H1 (cell line): ENCODE measurements at regions not wholly inside any gene's neighbourhood (a gene's known extent, or its start where the extent isn't known, plus 50 kb on each side); places are given as distances from the start of the nearest gene placed in this dataset.

ENCODE experiments used
- CTCF ChIA-PET: fragments of 300-600 bp; sonication (Branson Sonifier 250); formaldehyde crosslinking; loops from one replicate; lab custom pipeline; 2021; ENCODE audit not compliant: partially characterized antibody; lab: Charles Lee
- POLR2A ChIA-PET: fragments of 300-600 bp; sonication (Branson Sonifier 250); formaldehyde crosslinking; loops from one replicate; lab custom pipeline; 2021; ENCODE audit warnings: inconsistent platforms; ENCODE audit not compliant: partially characterized antibody; lab: Charles Lee
- DNase-seq, 2 experiments: peaks; one replicate each; pipeline versions ENCODE4 v3.0.0 to v3.0.0-alpha.2; 2010 to 2022; ENCODE audit warnings: low spot score in 2 of 2, low read depth in 1 of 2, mixed read lengths in 1 of 2
- FAIRE-seq: peaks from 2 replicates; lab custom pipeline; 2011; peaks lifted over from hg19 to GRCh38; lab: Jason Lieb, UNC
- H2AFZ ChIP-seq: 2 replicates; pipeline ENCODE4 v1.8.1; 2012; ENCODE audit warnings: low read length, inconsistent platforms
- H2AK5ac ChIP-seq: 2 replicates; pipeline ENCODE4 v1.6.1; 2013; ENCODE audit warnings: low read depth, low read length
- H2BK120ac ChIP-seq: replicated peaks from 2 replicates; pipeline ENCODE3; 2013; ENCODE audit warnings: low read depth, low read length, inconsistent platforms
- H2BK12ac ChIP-seq: 2 replicates; pipeline ENCODE4 v1.6.1; 2013; ENCODE audit warnings: low read depth, low read length
- H2BK15ac ChIP-seq: 2 replicates; pipeline ENCODE4 v1.6.1; 2013; ENCODE audit warnings: low read length
- H2BK20ac ChIP-seq: 2 replicates; pipeline ENCODE4 v1.6.1; 2013; ENCODE audit warnings: low read length
- H2BK5ac ChIP-seq: 2 replicates; pipeline ENCODE4 v1.6.1; 2013; ENCODE audit warnings: low read depth, low read length
- H3K14ac ChIP-seq: 2 replicates; pipeline ENCODE4 v1.6.1; 2013; ENCODE audit warnings: inconsistent platforms; ENCODE audit not compliant: insufficient read length
- H3K18ac ChIP-seq: 2 replicates; pipeline ENCODE4 v1.6.1; 2013; ENCODE audit warnings: low read length; ENCODE audit errors: extremely low read depth
- H3K23ac ChIP-seq: 2 replicates; pipeline ENCODE4 v1.6.1; 2013; ENCODE audit warnings: inconsistent platforms; ENCODE audit not compliant: insufficient read length
- H3K23me2 ChIP-seq: 2 replicates; pipeline ENCODE4 v1.6.1; 2013; ENCODE audit warnings: low read depth, low read length
- H3K27ac ChIP-seq: 2 replicates; pipeline ENCODE4 v1.6.1; 2011; ENCODE audit warnings: low read depth, low read length, inconsistent platforms
- H3K27me3 ChIP-seq, 4 experiments: replicated peaks in 1 of 4; 1 replicate in 1 of 4; 2 replicates in 3 of 4; pipeline versions ENCODE4 v1.6.1 to v1.8.1; 2011 to 2013; ENCODE audit warnings: low read length in 3 of 4, mild to moderate bottlenecking in 3 of 4, inconsistent platforms in 2 of 4, mixed read lengths in 2 of 4, moderate library complexity in 1 of 4; ENCODE audit not compliant: control insufficient read depth in 3 of 4, insufficient read depth in 3 of 4; ENCODE audit errors: extremely low read depth in 1 of 4
- H3K36me3 ChIP-seq, 4 experiments: 2 replicates each; pipeline versions ENCODE4 v1.6.1 to v1.8.1; 2011 to 2013; ENCODE audit warnings: mild to moderate bottlenecking in 4 of 4, low read length in 3 of 4, moderate library complexity in 2 of 4, control low read depth in 1 of 4, inconsistent platforms in 1 of 4; ENCODE audit not compliant: insufficient read depth in 4 of 4, control insufficient read depth in 2 of 4
- H3K4ac ChIP-seq: replicated peaks from 2 replicates; pipeline ENCODE3; 2013; ENCODE audit warnings: low read length, low read depth, mixed read lengths, inconsistent platforms; ENCODE audit not compliant: insufficient read length
- H3K4me1 ChIP-seq, 4 experiments: replicated peaks in 1 of 4; 1 replicate in 1 of 4; 2 replicates in 3 of 4; pipeline versions ENCODE4 v1.6.1 to v1.8.1; 2011 to 2013; ENCODE audit warnings: low read length in 3 of 4, inconsistent platforms in 2 of 4, mixed read lengths in 1 of 4; ENCODE audit not compliant: insufficient read depth in 4 of 4, control insufficient read depth in 3 of 4
- H3K4me2 ChIP-seq, 2 experiments: 2 replicates each; pipeline versions ENCODE4 v1.6.1 to v1.8.1; 2011 to 2013; ENCODE audit warnings: low read depth in 2 of 2, low read length in 2 of 2, control low read depth in 1 of 2, inconsistent platforms in 1 of 2, mild to moderate bottlenecking in 1 of 2; ENCODE audit not compliant: insufficient read depth in 1 of 2
- H3K4me3 ChIP-seq, 4 experiments: fragments of 200-600, 300-600 bp in 1 of 4; sonication (generic), shearing (Covaris generic), sonication (Bioruptor Twin) in 1 of 4; 2 replicates each; pipeline versions ENCODE4 v1.5.1 to v1.8.1; 2011 to 2016; ENCODE audit warnings: low read length in 4 of 4, low read depth in 3 of 4, control low read depth in 2 of 4, inconsistent platforms in 2 of 4, mild to moderate bottlenecking in 2 of 4, mixed read lengths in 1 of 4, moderate library complexity in 1 of 4; ENCODE audit not compliant: insufficient read depth in 2 of 4; ENCODE audit errors: extremely low read depth in 1 of 4
- H3K56ac ChIP-seq: replicated peaks from 2 replicates; pipeline ENCODE3; 2013; ENCODE audit warnings: low read depth, mild to moderate bottlenecking, mixed read lengths, low read length, inconsistent platforms; ENCODE audit not compliant: insufficient read length
- H3K79me1 ChIP-seq: 2 replicates; pipeline ENCODE4 v1.6.1; 2013; ENCODE audit warnings: low read depth, low read length, control low read depth
- H3K79me2 ChIP-seq, 2 experiments: 2 replicates each; pipeline versions ENCODE4 v1.6.1 to v1.8.1; 2012 to 2013; ENCODE audit warnings: low read length in 2 of 2, mild to moderate bottlenecking in 2 of 2, inconsistent platforms in 1 of 2; ENCODE audit not compliant: insufficient read depth in 2 of 2, control insufficient read depth in 1 of 2
- H3K9ac ChIP-seq, 4 experiments: replicated peaks in 1 of 4; 1 replicate in 1 of 4; 2 replicates in 3 of 4; pipeline versions ENCODE4 v1.6.1 to v1.8.1; 2011 to 2013; ENCODE audit warnings: low read depth in 3 of 4, low read length in 3 of 4, control low read depth in 2 of 4, mild to moderate bottlenecking in 2 of 4, moderate library complexity in 2 of 4, inconsistent platforms in 1 of 4; ENCODE audit errors: extremely low read depth in 1 of 4
- H3K9me3 ChIP-seq, 2 experiments: 2 replicates each; pipeline versions ENCODE4 v1.6.1 to v1.8.1; 2012 to 2013; ENCODE audit warnings: mild to moderate bottlenecking in 2 of 2, moderate library complexity in 2 of 2, control low read depth in 1 of 2, inconsistent platforms in 1 of 2, low read depth in 1 of 2, low read length in 1 of 2, mixed read lengths in 1 of 2; ENCODE audit not compliant: insufficient read depth in 2 of 2
- H4K20me1 ChIP-seq, 2 experiments: replicated peaks in 1 of 2; 2 replicates each; pipeline versions ENCODE3 to v1.8.1; 2011 to 2013; ENCODE audit warnings: inconsistent platforms in 2 of 2, low read length in 2 of 2, mild to moderate bottlenecking in 1 of 2; ENCODE audit not compliant: insufficient read depth in 2 of 2, control insufficient read depth in 1 of 2
- H4K5ac ChIP-seq: 2 replicates; pipeline ENCODE4 v1.6.1; 2013; ENCODE audit warnings: low read length, low read depth, mixed read lengths, inconsistent platforms; ENCODE audit not compliant: insufficient read length
- H4K8ac ChIP-seq: 2 replicates; pipeline ENCODE4 v1.8.0; 2013; ENCODE audit warnings: mild to moderate bottlenecking, moderate library complexity, low read length, inconsistent platforms; ENCODE audit not compliant: insufficient read depth; ENCODE audit errors: extremely low read depth
- H4K91ac ChIP-seq: replicated peaks from 2 replicates; pipeline ENCODE3; 2013; ENCODE audit warnings: low read length, mixed read lengths, inconsistent platforms; ENCODE audit not compliant: insufficient read length
- ASH2L ChIP-seq: fragments of 200-600, 300-600 bp; sonication (generic); IDR thresholded peaks from one replicate; pipeline ENCODE4 v1.7.1; 2017; ENCODE audit warnings: low read length
- BCL11A ChIP-seq, 2 experiments: IDR thresholded peaks; one replicate each; pipeline ENCODE4 v1.6.1; 2011; ENCODE audit warnings: low read depth in 2 of 2, low read length in 2 of 2, mild to moderate bottlenecking in 2 of 2
- BRCA1 ChIP-seq: IDR thresholded peaks from 2 replicates; pipeline ENCODE4 v1.6.1; 2012; ENCODE audit warnings: low read depth, low read length, improper control_type of control experiment
- CHD1 ChIP-seq: IDR thresholded peaks from 2 replicates; pipeline ENCODE4 v1.6.1; 2012; ENCODE audit warnings: low read depth, low read length, improper control_type of control experiment
- EZH2 ChIP-seq: fragments of 200-600 bp; sonication (generic); IDR thresholded peaks from 2 replicates; pipeline ENCODE4 v1.7.1; 2012; ENCODE audit warnings: low read depth, mild to moderate bottlenecking, moderate library complexity, low read length, inconsistent platforms; ENCODE audit not compliant: severe bottlenecking
- KDM4A ChIP-seq: IDR thresholded peaks from one replicate; pipeline ENCODE4 v1.7.1; 2012; ENCODE audit warnings: low read depth, mild to moderate bottlenecking, moderate library complexity, low read length, inconsistent platforms; ENCODE audit not compliant: severe bottlenecking
- NANOG ChIP-seq: IDR thresholded peaks from 2 replicates; pipeline ENCODE4 v1.6.1; 2011; ENCODE audit warnings: low read length, low read depth, mild to moderate bottlenecking, inconsistent platforms; ENCODE audit not compliant: insufficient read depth, poor library complexity, severe bottlenecking
- PHF8 ChIP-seq: fragments of 200-600 bp; sonication (generic); conservative IDR thresholded peaks from 2 replicates; pipeline ENCODE4 v1.7.1; 2012; ENCODE audit warnings: low read depth, mild to moderate bottlenecking, inconsistent platforms, low read length, moderate library complexity
- POLR2A ChIP-seq, 2 experiments: IDR thresholded peaks; 1 replicate in 1 of 2; 2 replicates in 1 of 2; pipeline ENCODE4 v1.6.1; 2011; ENCODE audit warnings: low read depth in 2 of 2, low read length in 2 of 2, mild to moderate bottlenecking in 2 of 2; ENCODE audit errors: control extremely low read depth in 1 of 2
- POU5F1 ChIP-seq: IDR thresholded peaks from 2 replicates; pipeline ENCODE4 v1.6.1; 2011; ENCODE audit warnings: low read depth, mild to moderate bottlenecking, low read length, moderate library complexity
- RAD21 ChIP-seq, 2 experiments: IDR thresholded peaks in 1 of 2; conservative IDR thresholded peaks in 1 of 2; 2 replicates each; pipeline ENCODE4 v1.6.1; 2011; ENCODE audit warnings: low read depth in 2 of 2, low read length in 2 of 2, improper control_type of control experiment in 1 of 2, inconsistent platforms in 1 of 2, mild to moderate bottlenecking in 1 of 2, moderate library complexity in 1 of 2
- SUZ12 ChIP-seq: fragments of 200-600 bp; sonication (generic); IDR thresholded peaks from 2 replicates; pipeline ENCODE4 v1.6.1; 2012; ENCODE audit warnings: mild to moderate bottlenecking, inconsistent platforms, low read length, moderate library complexity, mixed read lengths
- WGBS, 2 experiments: shearing (Covaris generic) in 1 of 2; methylation state at CpG; one replicate each; pipeline versions ENCODE4 v1.1.6 to v1.1.7; 2013 to 2015; ENCODE audit warnings: low lambda C conversion rate in 2 of 2, mixed read lengths in 2 of 2, inconsistent platforms in 1 of 2, low coverage in 1 of 2, missing lambda C conversion rate in 1 of 2; ENCODE audit not compliant: insufficient replicate concordance in 2 of 2, insufficient coverage in 1 of 2, insufficient read length in 1 of 2; ENCODE audit errors: extremely low coverage in 1 of 2, missing lambda C conversion rate in 1 of 2; 5-methylcytosine and 5-hydroxymethylcytosine counted together
- TF ChIP-seq, protein P1 (sequence below), 3 experiments: IDR thresholded peaks; 1 replicate in 2 of 3; 2 replicates in 1 of 3; pipeline versions ENCODE4 v1.5.1 to v1.6.1; 2011; ENCODE audit warnings: low read length in 3 of 3, mild to moderate bottlenecking in 3 of 3, inconsistent platforms in 2 of 3, low read depth in 1 of 3, moderate library complexity in 1 of 3; ENCODE audit not compliant: insufficient read depth in 1 of 3; ENCODE audit errors: control extremely low read depth in 1 of 3

DNA sequence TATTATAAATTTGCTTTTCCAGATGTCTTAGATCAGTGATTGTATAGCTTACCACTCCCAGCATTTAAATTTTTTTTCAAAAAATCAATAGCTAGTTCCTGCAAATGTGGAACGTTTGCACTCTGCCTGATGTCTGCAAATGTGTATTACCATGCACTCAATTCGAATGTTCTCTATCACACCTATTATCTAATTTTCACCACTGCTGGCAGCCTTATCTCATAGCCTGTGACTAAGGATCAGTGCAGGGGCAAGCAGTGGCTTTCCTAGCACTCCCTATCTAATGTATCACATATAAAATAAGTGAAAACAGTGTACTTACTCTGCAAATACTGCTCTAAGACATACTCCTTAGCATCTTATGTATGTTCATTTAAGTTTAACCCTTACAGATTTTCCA, 196.3 kb upstream of the PLSCR5 start:
- no peak overlapping the region for H2BK120ac ChIP-seq
- no peak overlapping the region for H4K91ac ChIP-seq
- H3K23me2 ChIP-seq: no peaks in the 10 kb centered on the region
- no peak overlapping the region for H3K4ac ChIP-seq
- 82% methylated on average over 2 of the region's 2 CpGs; no CpG with 5 or more reads in 1 of the 2 experiments for WGBS, 2 experiments
- H3K14ac ChIP-seq: no peak overlapping the region
- no peaks in the 10 kb centered on the region for H4K20me1 ChIP-seq
- no peak overlapping the region for H3K56ac ChIP-seq
- no peaks in the 10 kb centered on the region for H3K9me3 ChIP-seq
- H3K27ac ChIP-seq: no peak overlapping the region
- H4K8ac ChIP-seq: no peak overlapping the region
- no peak overlapping the region for H2BK5ac ChIP-seq
- no peak overlapping the region for H3K23ac ChIP-seq
- H3K79me1 ChIP-seq: no peaks in the 10 kb centered on the region
- H3K27me3 ChIP-seq: no peaks in the 10 kb centered on the region
- H2AK5ac ChIP-seq: no peak overlapping the region
- no peak overlapping the region for H2AFZ ChIP-seq
- no peak overlapping the region for H3K4me2 ChIP-seq
- H3K9ac ChIP-seq: no peak overlapping the region
- DNase-seq: no peak
- H3K18ac ChIP-seq: no peak overlapping the region
- CTCF ChIA-PET: no interaction called here
- H3K4me3 ChIP-seq: no peak overlapping the region
- POLR2A ChIA-PET: no interaction called here
- no peak overlapping the region for H2BK12ac ChIP-seq
- no peak overlapping the region for H2BK20ac ChIP-seq
- no peaks in the 10 kb centered on the region for H3K79me2 ChIP-seq
- no peak for FAIRE-seq
- H3K36me3 ChIP-seq: no peaks in the 10 kb centered on the region
- no peak overlapping the region for H2BK15ac ChIP-seq
- no peak overlapping the region for H4K5ac ChIP-seq
- H3K4me1 ChIP-seq: no peaks in the 10 kb centered on the region
- TF ChIP-seq KDM4A: no peak
- TF ChIP-seq PHF8: no peak
- TF ChIP-seq BRCA1: no peak
- TF ChIP-seq POLR2A (IDR thresholded peaks at IDR 0.05; ENCODE audit: control extremely low read depth in 1 of 2, low read depth in 2 of 2, low read length in 2 of 2): no peak
- no peak for TF ChIP-seq BCL11A (IDR thresholded peaks at IDR 0.05; ENCODE audit: low read depth in 2 of 2, low read length in 2 of 2)
- TF ChIP-seq SUZ12: no peak
- no peak for TF ChIP-seq CHD1
- no peak for TF ChIP-seq ASH2L
- TF ChIP-seq RAD21 (IDR thresholded peaks at IDR 0.05 in 1 of 2, conservative IDR thresholded peaks at IDR 0.05 in 1 of 2; ENCODE audit: low read depth in 2 of 2, low read length in 2 of 2): no peak
- no peak for TF ChIP-seq EZH2
- TF ChIP-seq, protein P1, sequence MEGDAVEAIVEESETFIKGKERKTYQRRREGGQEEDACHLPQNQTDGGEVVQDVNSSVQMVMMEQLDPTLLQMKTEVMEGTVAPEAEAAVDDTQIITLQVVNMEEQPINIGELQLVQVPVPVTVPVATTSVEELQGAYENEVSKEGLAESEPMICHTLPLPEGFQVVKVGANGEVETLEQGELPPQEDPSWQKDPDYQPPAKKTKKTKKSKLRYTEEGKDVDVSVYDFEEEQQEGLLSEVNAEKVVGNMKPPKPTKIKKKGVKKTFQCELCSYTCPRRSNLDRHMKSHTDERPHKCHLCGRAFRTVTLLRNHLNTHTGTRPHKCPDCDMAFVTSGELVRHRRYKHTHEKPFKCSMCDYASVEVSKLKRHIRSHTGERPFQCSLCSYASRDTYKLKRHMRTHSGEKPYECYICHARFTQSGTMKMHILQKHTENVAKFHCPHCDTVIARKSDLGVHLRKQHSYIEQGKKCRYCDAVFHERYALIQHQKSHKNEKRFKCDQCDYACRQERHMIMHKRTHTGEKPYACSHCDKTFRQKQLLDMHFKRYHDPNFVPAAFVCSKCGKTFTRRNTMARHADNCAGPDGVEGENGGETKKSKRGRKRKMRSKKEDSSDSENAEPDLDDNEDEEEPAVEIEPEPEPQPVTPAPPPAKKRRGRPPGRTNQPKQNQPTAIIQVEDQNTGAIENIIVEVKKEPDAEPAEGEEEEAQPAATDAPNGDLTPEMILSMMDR (IDR thresholded peaks at IDR 0.05; ENCODE audit: control extremely low read depth in 1 of 3, insufficient read depth in 1 of 3, low read depth in 1 of 3, low read length in 3 of 3): no peak
- TF ChIP-seq POU5F1: no peak
- no peak for TF ChIP-seq NANOG
